GM20000 (cell line): ENCODE measurements at regions not wholly inside any gene's neighbourhood (a gene's known extent, or its start where the extent isn't known, plus 50 kb on each side); places are given as distances from the start of the nearest gene placed in this dataset.
"Not testable (repeated sequence)": the region's sequence is repeated elsewhere in the genome, so short reads cannot be mapped to it uniquely, and the experiment has no call there.

ENCODE experiments used
- DNase-seq: peaks from one replicate; pipeline ENCODE4 v3.0.0; 2012; ENCODE audit warnings: low spot score
- TF ChIP-seq, protein P1 (sequence below): IDR thresholded peaks from 2 replicates; pipeline ENCODE4 v1.5.1; 2012; ENCODE audit warnings: mild to moderate bottlenecking, control low read depth; ENCODE audit errors: extremely low read depth, missing control alignments

- TF ChIP-seq, protein P1, sequence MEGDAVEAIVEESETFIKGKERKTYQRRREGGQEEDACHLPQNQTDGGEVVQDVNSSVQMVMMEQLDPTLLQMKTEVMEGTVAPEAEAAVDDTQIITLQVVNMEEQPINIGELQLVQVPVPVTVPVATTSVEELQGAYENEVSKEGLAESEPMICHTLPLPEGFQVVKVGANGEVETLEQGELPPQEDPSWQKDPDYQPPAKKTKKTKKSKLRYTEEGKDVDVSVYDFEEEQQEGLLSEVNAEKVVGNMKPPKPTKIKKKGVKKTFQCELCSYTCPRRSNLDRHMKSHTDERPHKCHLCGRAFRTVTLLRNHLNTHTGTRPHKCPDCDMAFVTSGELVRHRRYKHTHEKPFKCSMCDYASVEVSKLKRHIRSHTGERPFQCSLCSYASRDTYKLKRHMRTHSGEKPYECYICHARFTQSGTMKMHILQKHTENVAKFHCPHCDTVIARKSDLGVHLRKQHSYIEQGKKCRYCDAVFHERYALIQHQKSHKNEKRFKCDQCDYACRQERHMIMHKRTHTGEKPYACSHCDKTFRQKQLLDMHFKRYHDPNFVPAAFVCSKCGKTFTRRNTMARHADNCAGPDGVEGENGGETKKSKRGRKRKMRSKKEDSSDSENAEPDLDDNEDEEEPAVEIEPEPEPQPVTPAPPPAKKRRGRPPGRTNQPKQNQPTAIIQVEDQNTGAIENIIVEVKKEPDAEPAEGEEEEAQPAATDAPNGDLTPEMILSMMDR: no peak
- no peak for DNase-seq
These were observed 121.8 kb upstream of the POU3F1 start for GRCh38 chr1:38168365-38168764.

DNA sequence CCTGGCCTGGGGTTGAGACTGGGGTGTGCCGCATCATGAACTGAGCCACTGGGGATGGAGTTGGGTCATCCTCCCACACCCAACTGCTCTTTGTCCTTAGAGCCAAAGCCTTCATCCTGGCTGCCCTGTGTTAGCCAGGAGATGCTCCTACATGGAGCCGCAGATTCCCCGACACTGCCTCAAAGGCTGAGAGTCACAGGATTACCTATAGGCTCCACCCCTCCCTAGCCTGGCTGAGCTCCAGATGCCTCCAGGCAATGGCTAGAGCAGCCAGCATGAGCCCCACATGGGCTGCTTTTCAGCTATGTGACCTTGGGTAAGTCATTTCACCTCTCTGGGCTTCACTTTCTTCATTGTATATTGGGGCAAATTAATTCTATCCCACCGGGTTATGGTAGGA is 119.9 kb upstream of the POU3F1 start:
- TF ChIP-seq, protein P1: no peak
- no peak for DNase-seq

DNA sequence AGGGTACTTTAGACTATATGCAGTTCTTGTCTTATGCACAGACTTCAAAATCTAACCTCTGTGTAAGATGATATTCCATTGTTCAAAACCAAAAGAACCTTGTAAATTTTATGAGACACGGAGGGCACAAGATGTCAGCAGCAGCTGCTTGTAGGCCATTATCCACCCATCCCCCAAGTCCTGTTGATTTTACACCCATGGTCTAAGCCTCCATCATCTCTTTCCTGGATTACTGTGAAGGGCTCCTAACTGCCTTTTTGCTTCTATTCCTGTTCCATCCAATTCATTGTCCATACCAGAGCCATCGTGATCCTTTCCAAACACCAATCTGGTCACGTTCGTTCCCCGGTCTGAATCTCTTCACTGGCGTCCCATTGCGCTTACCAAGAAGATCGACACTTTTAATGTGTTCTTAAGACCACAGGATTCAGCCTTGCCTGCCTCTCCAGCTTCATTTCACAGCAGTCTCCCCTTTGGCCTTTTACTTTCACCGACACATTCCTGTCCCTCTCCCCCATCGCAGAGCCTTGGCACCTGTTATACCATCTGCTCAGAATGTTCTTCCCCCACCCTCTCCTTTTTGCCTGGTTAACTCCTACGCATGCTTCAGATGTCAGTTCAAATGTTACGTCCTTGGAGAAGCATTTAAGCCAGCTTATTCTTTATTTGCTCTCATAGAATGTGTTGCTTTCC is 107.3 kb upstream of the POU3F1 start:
- DNase-seq: no peak
- TF ChIP-seq, protein P1: no peak

- TF ChIP-seq, protein P1: no peak
- DNase-seq: no peak
These were observed 106.6 kb upstream of the POU3F1 start for GRCh38 chr1:38153066-38153777.

- DNase-seq: no peak
- TF ChIP-seq, protein P1: peak; percentile 4
These were observed 105.9 kb upstream of the POU3F1 start for GRCh38 chr1:38152351-38153065.

DNA sequence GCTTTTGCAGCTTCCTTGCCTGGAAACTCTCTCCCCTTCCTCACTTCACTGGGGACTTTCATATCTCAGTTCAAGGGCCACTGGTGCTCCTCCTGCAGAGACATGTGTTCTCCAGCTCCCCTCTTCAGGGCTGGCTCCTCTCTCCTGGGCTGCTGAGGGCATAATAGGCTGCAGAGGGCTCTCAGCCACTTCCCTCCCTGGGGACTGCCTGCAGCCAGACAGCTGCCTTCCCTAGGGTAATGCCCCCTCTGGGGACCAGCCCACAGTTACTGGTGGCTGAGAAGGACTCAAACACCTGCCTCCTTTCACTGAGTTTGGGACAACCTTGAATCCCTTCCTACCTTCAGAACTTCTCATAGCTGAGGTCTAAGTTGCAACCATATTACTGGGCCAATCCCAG is 104.8 kb upstream of the POU3F1 start:
- DNase-seq: no peak
- TF ChIP-seq, protein P1: no peak

DNA sequence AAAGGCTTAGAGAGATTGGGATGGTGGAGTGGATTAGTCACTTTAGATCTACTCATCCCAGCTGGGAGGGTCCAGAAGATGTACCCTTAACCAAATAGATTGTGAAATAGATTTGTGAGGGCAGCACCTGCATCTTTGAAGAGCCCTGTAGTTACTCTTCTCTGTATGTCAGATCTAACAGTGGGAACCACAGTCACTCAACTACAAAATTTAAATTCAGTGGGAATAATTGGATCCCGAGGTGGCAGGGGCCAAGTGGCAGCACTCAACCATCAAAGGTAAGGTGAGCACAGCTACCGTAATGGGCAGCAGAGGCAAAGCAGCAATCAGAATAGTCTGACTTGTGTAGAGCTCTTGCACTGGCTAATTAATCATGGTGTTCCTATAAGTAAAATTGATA is 99.5 kb upstream of the POU3F1 start:
- DNase-seq: not testable (repeated sequence)
